CD8-positive, alpha-beta memory T cell (primary cell): ENCODE measurements at regions not wholly inside any gene's neighbourhood (a gene's known extent, or its start where the extent isn't known, plus 50 kb on each side); places are given as distances from the start of the nearest gene placed in this dataset.

Experiments used
- CTCF ChIA-PET: fragments of 350-600 bp; sonication (Branson Sonifier 250); formaldehyde crosslinking; loops from one replicate; lab custom pipeline; 2021; ENCODE audit warnings: antibody characterized with exemption; lab: Charles Lee
- POLR2A ChIA-PET: fragments of 350-600 bp; sonication (Branson Sonifier 250); formaldehyde crosslinking; loops from one replicate; lab custom pipeline; 2021; ENCODE audit warnings: antibody characterized with exemption; lab: Charles Lee
- DNase-seq, 5 donors: peaks; one replicate each; pipeline versions ENCODE4 v3.0.0 to v3.0.0-alpha.2; 2020 to 2022; ENCODE audit warnings: mixed read lengths in 1 of 5
- H3K27ac ChIP-seq: one replicate; pipeline ENCODE4 v1.7.0; 2013; ENCODE audit warnings: low read depth, mild to moderate bottlenecking, low read length, moderate library complexity
- H3K27me3 ChIP-seq: 2 replicates; pipeline ENCODE4 v1.7.0; 2013; ENCODE audit warnings: low read length, mild to moderate bottlenecking; ENCODE audit not compliant: insufficient read depth, poor library complexity, severe bottlenecking
- H3K36me3 ChIP-seq: 2 replicates; pipeline ENCODE4 v1.7.0; 2013; ENCODE audit warnings: mild to moderate bottlenecking, low read length, moderate library complexity; ENCODE audit not compliant: insufficient read depth
- H3K4me1 ChIP-seq: 2 replicates; pipeline ENCODE4 v1.7.0; 2013; ENCODE audit warnings: mild to moderate bottlenecking, low read length, moderate library complexity; ENCODE audit not compliant: insufficient read depth
- H3K4me3 ChIP-seq: 2 replicates; pipeline ENCODE4 v1.7.0; 2013; ENCODE audit warnings: mild to moderate bottlenecking, low read length
- H3K9me3 ChIP-seq: 2 replicates; pipeline ENCODE4 v1.7.0; 2013; ENCODE audit warnings: mild to moderate bottlenecking, low read length
- H3K27ac Mint-ChIP-seq, 8 donors: one replicate each; pipeline ENCODE4 v1.8.0; 2020 to 2021; ENCODE audit warnings: mixed read lengths in 8 of 8, mild to moderate bottlenecking in 6 of 8, inconsistent platforms in 3 of 8, moderate library complexity in 3 of 8
- H3K27me3 Mint-ChIP-seq, 2 donors: one replicate each; pipeline ENCODE4 v1.8.0; 2020 to 2021; ENCODE audit warnings: mixed read lengths in 2 of 2, mild to moderate bottlenecking in 1 of 2, moderate library complexity in 1 of 2
- H3K36me3 Mint-ChIP-seq, 3 donors: one replicate each; pipeline ENCODE4 v1.8.0; 2020 to 2021; ENCODE audit warnings: mixed read lengths in 3 of 3, inconsistent platforms in 1 of 3, mild to moderate bottlenecking in 1 of 3
- H3K4me1 Mint-ChIP-seq, 3 donors: one replicate each; pipeline ENCODE4 v1.8.0; 2020 to 2021; ENCODE audit warnings: mixed read lengths in 3 of 3, inconsistent platforms in 1 of 3, mild to moderate bottlenecking in 1 of 3
- H3K4me3 Mint-ChIP-seq, 7 donors: one replicate each; pipeline ENCODE4 v1.8.0; 2020 to 2021; ENCODE audit warnings: mixed read lengths in 7 of 7, mild to moderate bottlenecking in 6 of 7, moderate library complexity in 4 of 7, inconsistent platforms in 2 of 7
- H3K9me3 Mint-ChIP-seq, 5 donors: one replicate each; pipeline ENCODE4 v1.8.0; 2020 to 2022; ENCODE audit warnings: mixed read lengths in 5 of 5, mild to moderate bottlenecking in 3 of 5, moderate library complexity in 2 of 5, inconsistent platforms in 1 of 5

DNA sequence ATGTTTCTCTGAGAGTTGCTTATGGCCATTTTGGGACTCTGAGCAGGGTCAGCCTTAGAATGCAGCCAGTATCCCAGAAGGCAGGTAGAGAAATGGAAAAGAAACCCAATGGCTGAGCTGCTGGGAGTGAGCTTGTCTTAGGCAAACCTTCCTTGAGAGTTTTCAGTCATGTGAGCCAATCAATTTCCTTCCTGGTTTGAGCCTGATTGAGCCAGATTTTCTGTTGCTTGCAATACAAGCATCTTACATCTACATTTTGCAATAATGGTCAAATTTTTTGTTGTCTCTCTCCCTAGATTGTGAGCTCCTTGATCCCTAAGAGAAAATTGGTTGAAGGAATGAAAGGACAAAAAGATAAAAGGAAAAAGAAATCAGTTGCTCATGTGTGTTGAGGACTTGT is 155.3 kb downstream of the SNX18 start:
- H3K4me1 Mint-ChIP-seq = peaks cover 54 to 74% (median 72%) of the 10 kb centered on the region in 3 donors
- H3K36me3 ChIP-seq = no peaks in the 10 kb centered on the region
- no peak overlapping the region for H3K4me3 ChIP-seq
- H3K27me3 ChIP-seq = no peaks in the 10 kb centered on the region
- peaks cover 0 to 7% (median 4%) of the 10 kb centered on the region in 5 donors for H3K9me3 Mint-ChIP-seq
- POLR2A ChIA-PET = interaction anchor here (1.0 to 1.6 kb wide), 2 partner anchors 63 to 72 kb away, joined by 3 to 5 read pairs; no protein-coding TSS in a partner anchor
- H3K36me3 Mint-ChIP-seq = peaks cover 0 to 8% (median 6%) of the 10 kb centered on the region in 3 donors
- no peaks in the 10 kb centered on the region for H3K27me3 Mint-ChIP-seq
- CTCF ChIA-PET = interaction anchor here (1.4 to 1.6 kb wide), 4 partner anchors 12 to 155 kb away, joined by 3 to 4 read pairs (median 4); partner anchors contain the start of gene SNX18
- H3K4me3 Mint-ChIP-seq = peak overlapping the region in 1 of 7 donors; percentile 13
- H3K4me1 ChIP-seq = peaks cover 42% of the 10 kb centered on the region
- H3K27ac ChIP-seq = no peak overlapping the region
- peak overlapping the region in 5 of 8 donors; percentile 1 to 67 (median 36) for H3K27ac Mint-ChIP-seq
- no peaks in the 10 kb centered on the region for H3K9me3 ChIP-seq
- DNase-seq = no peak

DNA sequence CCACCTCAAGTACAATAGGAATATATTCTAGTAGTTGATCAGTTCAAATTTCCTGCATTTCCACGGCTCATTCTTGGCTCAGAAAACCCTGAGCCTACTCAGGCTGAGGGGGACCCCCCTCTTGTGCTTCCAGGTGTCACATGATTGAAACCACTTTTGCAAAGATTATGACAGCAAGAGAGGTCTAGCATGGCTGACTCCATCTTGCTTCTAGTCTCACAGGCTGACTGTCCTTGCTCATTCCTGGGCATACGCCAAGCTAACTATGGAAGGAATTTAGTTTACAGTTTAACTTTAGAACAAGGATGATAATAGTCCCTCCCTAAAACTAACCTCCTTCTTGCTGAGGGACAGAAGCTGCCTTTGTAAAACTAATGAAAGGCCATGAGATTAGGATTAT is 154.1 kb downstream of the SNX18 start:
- Histone ChIP-seq H3K27me3 (no peaks in the 10 kb centered on the region), H3K9me3 (no peaks in the 10 kb centered on the region), H3K27ac (no peak overlapping the region), H3K36me3 (no peaks in the 10 kb centered on the region), H3K4me3 (no peak overlapping the region), H3K4me1 (peaks cover 42% of the 10 kb centered on the region)
- Mint-ChIP-seq H3K36me3 (peaks cover 0 to 11% (median 6%) of the 10 kb centered on the region in 3 donors), H3K4me3 (no peak overlapping the region), H3K9me3 (peaks cover 0 to 7% (median 4%) of the 10 kb centered on the region in 5 donors), H3K27ac (peak overlapping the region in 3 of 8 donors; percentile 19 to 52 (median 34)), H3K27me3 (no peaks in the 10 kb centered on the region), H3K4me1 (peaks cover 54 to 72% (median 71%) of the 10 kb centered on the region in 3 donors)
- no peak for DNase-seq
- CTCF ChIA-PET = interaction anchor here (1.2 to 2.4 kb wide), 3 partner anchors 18 to 173 kb away, joined by 3 to 5 read pairs (median 4); partner anchors contain the start of gene SNX18
- POLR2A ChIA-PET = no interaction called here

DNA sequence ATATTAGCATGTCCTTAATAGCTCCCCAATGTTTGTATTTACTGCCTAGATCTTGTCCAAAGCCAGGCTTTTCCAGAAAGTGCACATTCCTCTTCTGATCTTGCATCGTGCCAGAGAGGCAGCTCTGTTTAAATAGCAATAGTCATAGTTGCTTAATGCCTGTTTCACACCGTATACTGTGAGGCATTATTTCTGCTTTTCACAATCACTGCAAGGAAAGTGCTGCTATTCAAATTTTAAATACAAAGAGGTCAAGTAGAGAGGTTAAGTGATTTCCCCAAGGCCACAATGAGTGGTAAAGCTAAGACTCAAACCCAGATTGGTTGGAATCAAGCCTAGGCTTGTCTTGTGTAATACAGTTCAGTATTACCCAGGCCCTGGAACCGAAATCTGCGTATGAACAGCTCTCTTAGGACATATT is 153.6 kb downstream of the SNX18 start:
- no peaks in the 10 kb centered on the region for H3K9me3 ChIP-seq
- ChIA-PET POLR2A (no interaction called here), CTCF (interaction anchor here (0.6 to 2.4 kb wide), 3 partner anchors 154 to 721 kb away, joined by 3 to 5 read pairs (median 4); partner anchors contain the start of gene SNX18)
- H3K4me3 ChIP-seq = no peak overlapping the region
- no peaks in the 10 kb centered on the region for H3K36me3 ChIP-seq
- no peaks in the 10 kb centered on the region for H3K27me3 ChIP-seq
- Mint-ChIP-seq H3K27ac (no peak overlapping the region), H3K27me3 (no peaks in the 10 kb centered on the region), H3K4me1 (peaks cover 54 to 71% (median 66%) of the 10 kb centered on the region in 3 donors), H3K9me3 (peaks cover 0 to 7% (median 4%) of the 10 kb centered on the region in 5 donors), H3K36me3 (peaks cover 0 to 11% (median 6%) of the 10 kb centered on the region in 3 donors), H3K4me3 (no peak overlapping the region)
- DNase-seq = no peak
- H3K27ac ChIP-seq = no peak overlapping the region
- peaks cover 42% of the 10 kb centered on the region for H3K4me1 ChIP-seq

DNA sequence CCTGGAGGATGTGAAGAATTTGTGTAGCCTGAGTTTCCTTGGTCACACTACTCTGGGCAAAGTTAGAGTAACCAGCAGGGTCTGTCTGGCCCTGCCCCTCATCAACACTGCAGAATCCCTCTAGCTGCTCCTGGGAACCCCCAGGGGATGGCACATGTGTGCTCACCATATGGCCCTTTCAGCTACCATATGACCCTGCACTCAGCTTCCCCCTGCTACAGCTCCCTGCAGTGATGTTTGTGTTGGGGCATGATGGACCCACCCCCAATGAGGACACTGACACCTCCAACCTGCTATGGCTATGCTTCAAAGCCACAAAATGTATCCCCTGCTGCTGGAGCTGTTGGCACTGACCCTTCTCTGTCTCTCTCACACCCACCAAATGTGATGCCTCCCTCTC is 152.7 kb downstream of the SNX18 start:
- Mint-ChIP-seq H3K4me3 (peak overlapping the region in 2 of 7 donors; percentile 3 to 38), H3K27ac (peak overlapping the region in 2 of 8 donors; percentile 31 to 68), H3K36me3 (peaks cover 0 to 11% (median 6%) of the 10 kb centered on the region in 3 donors), H3K27me3 (no peaks in the 10 kb centered on the region), H3K4me1 (peaks cover 48 to 64% (median 58%) of the 10 kb centered on the region in 3 donors), H3K9me3 (peaks cover 0 to 7% (median 4%) of the 10 kb centered on the region in 5 donors)
- Histone ChIP-seq H3K27ac (no peak overlapping the region), H3K9me3 (no peaks in the 10 kb centered on the region), H3K4me3 (no peak overlapping the region), H3K4me1 (peaks cover 42% of the 10 kb centered on the region), H3K36me3 (no peaks in the 10 kb centered on the region), H3K27me3 (no peaks in the 10 kb centered on the region)
- ChIA-PET CTCF (interaction anchor here (0.6 to 2.4 kb wide), 2 partner anchors 153 to 722 kb away, joined by 4 to 5 read pairs; partner anchors contain the start of gene SNX18), POLR2A (interaction anchor here (0.7 kb wide), 1 partner anchor 153 kb away, joined by 4 read pairs; the partner anchor contains the start of gene SNX18)
- no peak for DNase-seq

DNA sequence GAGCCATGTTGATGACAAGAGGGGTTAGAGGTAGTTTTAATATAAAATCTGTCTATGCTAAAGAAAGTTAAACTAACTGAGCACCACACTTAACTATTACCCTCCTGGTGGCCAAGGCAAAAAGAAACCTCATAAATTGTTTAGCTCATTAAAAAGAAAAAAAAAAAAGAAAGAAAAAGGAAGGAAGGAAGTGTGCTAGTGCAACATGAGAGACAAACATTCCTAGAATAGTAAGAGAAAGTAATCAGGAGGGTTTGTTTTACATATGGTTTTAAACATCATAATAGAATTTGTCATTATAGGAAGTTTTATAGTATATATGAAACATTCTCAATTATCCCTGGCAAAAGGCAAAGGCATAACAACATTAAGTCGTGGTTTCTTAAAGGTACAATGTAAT is 152.3 kb downstream of the SNX18 start:
- H3K36me3 Mint-ChIP-seq = peaks cover 0 to 11% (median 6%) of the 10 kb centered on the region in 3 donors
- H3K4me1 Mint-ChIP-seq = peaks cover 43 to 60% (median 54%) of the 10 kb centered on the region in 3 donors
- no peak overlapping the region for H3K4me3 ChIP-seq
- H3K27ac Mint-ChIP-seq = peak overlapping the region in 4 of 8 donors; percentile 33 to 68 (median 52)
- peaks cover 39% of the 10 kb centered on the region for H3K4me1 ChIP-seq
- DNase-seq = no peak
- H3K27me3 Mint-ChIP-seq = no peaks in the 10 kb centered on the region
- no peaks in the 10 kb centered on the region for H3K9me3 ChIP-seq
- CTCF ChIA-PET = interaction anchor here (2.4 kb wide), 1 partner anchor 153 kb away, joined by 5 read pairs; the partner anchor contains the start of gene SNX18
- POLR2A ChIA-PET = interaction anchor here (0.6 to 0.9 kb wide), 3 partner anchors 52 to 153 kb away, joined by 3 to 4 read pairs (median 3); partner anchors contain the start of gene SNX18
- H3K36me3 ChIP-seq = no peaks in the 10 kb centered on the region
- H3K9me3 Mint-ChIP-seq = peaks cover 0 to 7% (median 4%) of the 10 kb centered on the region in 5 donors
- peak overlapping the region in 2 of 7 donors; percentile 33 to 38 for H3K4me3 Mint-ChIP-seq
- H3K27me3 ChIP-seq = no peaks in the 10 kb centered on the region
- no peak overlapping the region for H3K27ac ChIP-seq

DNA sequence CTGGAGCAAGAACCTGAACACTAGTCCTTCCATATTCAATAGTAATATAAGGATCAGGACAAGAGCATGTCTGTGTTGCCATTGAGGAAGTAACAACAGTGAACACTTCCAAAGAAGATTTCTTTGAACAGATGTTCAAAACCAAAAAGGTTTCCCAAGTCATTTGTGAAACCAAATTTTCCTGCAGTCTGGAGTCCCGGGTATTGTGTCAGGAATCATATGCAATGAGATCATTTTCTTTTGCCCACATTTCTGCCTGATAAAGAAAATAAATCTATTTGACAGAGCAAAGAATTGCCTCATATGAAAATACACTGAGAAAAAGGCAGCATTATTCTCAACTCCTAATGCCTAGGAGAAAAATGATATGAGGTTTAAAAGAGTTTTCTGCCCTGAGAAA is 151.7 kb downstream of the SNX18 start:
- Mint-ChIP-seq H3K27me3 (no peaks in the 10 kb centered on the region), H3K27ac (peak overlapping the region in 1 of 8 donors; percentile 52)

DNA sequence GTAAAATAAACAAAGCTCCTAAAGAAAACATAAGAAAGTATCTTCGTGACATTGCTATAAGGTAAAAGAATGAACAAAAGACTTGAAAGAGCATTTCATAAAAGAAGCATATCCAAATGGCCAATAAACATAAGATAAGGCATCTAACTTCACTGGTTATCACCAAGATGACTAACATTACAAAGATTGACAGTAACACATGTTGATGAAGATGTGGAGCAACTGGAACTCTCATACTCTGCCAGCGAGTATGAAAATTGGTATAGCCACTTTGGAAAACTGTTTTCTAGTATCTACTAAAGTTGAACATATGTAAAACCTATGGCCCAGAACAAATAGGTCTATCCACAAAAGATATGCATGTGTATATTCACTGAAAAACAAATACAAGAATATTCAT is 150.5 kb downstream of the SNX18 start:
- H3K27ac Mint-ChIP-seq = no peak overlapping the region
- Histone ChIP-seq H3K4me3 (no peak overlapping the region), H3K27me3 (no peaks in the 10 kb centered on the region), H3K4me1 (peaks cover 22% of the 10 kb centered on the region), H3K27ac (no peak overlapping the region), H3K36me3 (no peaks in the 10 kb centered on the region), H3K9me3 (no peaks in the 10 kb centered on the region)
- no peak for DNase-seq
- POLR2A ChIA-PET = interaction anchor here (0.7 kb wide), 1 partner anchor 1560 kb away, joined by 3 read pairs; no protein-coding TSS in a partner anchor
- no peaks in the 10 kb centered on the region for H3K27me3 Mint-ChIP-seq
- peaks cover 26 to 42% (median 36%) of the 10 kb centered on the region in 3 donors for H3K4me1 Mint-ChIP-seq
- H3K4me3 Mint-ChIP-seq = no peak overlapping the region
- peaks cover 0 to 7% (median 4%) of the 10 kb centered on the region in 5 donors for H3K9me3 Mint-ChIP-seq
- H3K36me3 Mint-ChIP-seq = peaks cover 0 to 11% (median 4%) of the 10 kb centered on the region in 3 donors
- CTCF ChIA-PET = no interaction called here

More for the DNA sequence above, 151.7 kb downstream of the SNX18 start:
- Histone ChIP-seq H3K4me1 (peaks cover 34% of the 10 kb centered on the region), H3K27me3 (no peaks in the 10 kb centered on the region), H3K9me3 (no peaks in the 10 kb centered on the region), H3K27ac (no peak overlapping the region), H3K36me3 (no peaks in the 10 kb centered on the region), H3K4me3 (no peak overlapping the region)
- Mint-ChIP-seq H3K9me3 (peaks cover 0 to 7% (median 4%) of the 10 kb centered on the region in 5 donors), H3K36me3 (peaks cover 0 to 11% (median 4%) of the 10 kb centered on the region in 3 donors), H3K4me1 (peaks cover 38 to 54% (median 48%) of the 10 kb centered on the region in 3 donors), H3K4me3 (no peak overlapping the region)
- ChIA-PET CTCF (no interaction called here), POLR2A (interaction anchor here (0.6 to 0.9 kb wide), 2 partner anchors 53 to 151 kb away, joined by 3 read pairs; no protein-coding TSS in a partner anchor)
- no peak for DNase-seq

DNA sequence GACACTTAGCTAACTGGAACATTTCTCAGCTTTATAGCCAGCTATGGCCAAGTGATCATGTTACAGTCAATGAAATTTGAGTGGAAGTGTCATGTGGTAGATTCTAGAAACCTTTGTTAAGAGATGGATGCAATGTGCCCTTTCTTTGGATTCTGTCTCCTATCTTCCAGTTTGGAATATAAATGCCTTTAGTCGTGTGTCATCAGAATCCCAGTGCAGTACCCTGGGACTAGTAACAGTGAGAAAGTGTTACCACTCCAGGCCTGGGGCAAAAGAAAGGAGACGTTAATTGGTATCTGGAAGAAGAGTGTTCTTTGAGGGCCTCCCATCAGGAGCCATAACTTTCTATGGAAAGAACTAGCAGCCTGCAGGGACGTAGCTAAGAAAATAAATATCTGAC is 149.6 kb downstream of the SNX18 start:
- Mint-ChIP-seq H3K27ac (no peak overlapping the region), H3K4me3 (no peak overlapping the region), H3K9me3 (peaks cover 0 to 7% (median 4%) of the 10 kb centered on the region in 5 donors), H3K27me3 (no peaks in the 10 kb centered on the region), H3K4me1 (peaks cover 21 to 33% (median 27%) of the 10 kb centered on the region in 3 donors), H3K36me3 (peaks cover 0 to 11% (median 4%) of the 10 kb centered on the region in 3 donors)
- Histone ChIP-seq H3K27me3 (no peaks in the 10 kb centered on the region), H3K36me3 (no peaks in the 10 kb centered on the region), H3K4me3 (no peak overlapping the region), H3K4me1 (peaks cover 15% of the 10 kb centered on the region), H3K27ac (no peak overlapping the region), H3K9me3 (no peaks in the 10 kb centered on the region)
- CTCF ChIA-PET = no interaction called here
- no peak for DNase-seq
- POLR2A ChIA-PET = no interaction called here
